Small intestine (tissue), 7 donors: ENCODE measurements at regions not wholly inside any gene's neighbourhood (a gene's known extent, or its start where the extent isn't known, plus 50 kb on each side); places are given as distances from the start of the nearest gene placed in this dataset.
A peak's percentile ranks its signal among the peaks of the same experiment; 100 is the strongest.

Experiments
- DNase-seq, 2 donors: peaks; one replicate each; pipeline versions ENCODE4 v3.0.0 to v3.0.0-alpha.2; 2013
- FAIRE-seq: peaks from 2 replicates; lab custom pipeline; 2012; peaks lifted over from hg19 to GRCh38; lab: Jason Lieb, UNC
- H3K27ac ChIP-seq, 3 donors: one replicate each; pipeline ENCODE4 v1.5.1; 2013; ENCODE audit warnings: low read length in 2 of 3, mild to moderate bottlenecking in 2 of 3, control low read depth in 1 of 3, inconsistent platforms in 1 of 3, low read depth in 1 of 3, moderate library complexity in 1 of 3
- H3K27me3 ChIP-seq, 3 donors: one replicate each; pipeline ENCODE4 v1.6.1; 2013; ENCODE audit warnings: low read length in 3 of 3, inconsistent platforms in 1 of 3; ENCODE audit not compliant: control insufficient read depth in 3 of 3, insufficient read depth in 3 of 3
- H3K36me3 ChIP-seq, 3 donors: one replicate each; pipeline ENCODE4 v1.6.1; 2013; ENCODE audit warnings: low read length in 3 of 3, inconsistent platforms in 1 of 3, low read depth in 1 of 3, mild to moderate bottlenecking in 1 of 3, moderate library complexity in 1 of 3; ENCODE audit not compliant: control insufficient read depth in 3 of 3, insufficient read depth in 2 of 3
- H3K4me1 ChIP-seq, 3 donors: one replicate each; pipeline ENCODE4 v1.6.1; 2013; ENCODE audit warnings: low read length in 2 of 3, inconsistent platforms in 1 of 3, low read depth in 1 of 3, mild to moderate bottlenecking in 1 of 3, moderate library complexity in 1 of 3; ENCODE audit not compliant: control insufficient read depth in 3 of 3, insufficient read depth in 2 of 3
- H3K4me3 ChIP-seq, 3 donors: one replicate each; pipeline ENCODE4 v1.5.1; 2013; ENCODE audit warnings: low read length in 3 of 3, control low read depth in 1 of 3, inconsistent platforms in 1 of 3, low read depth in 1 of 3, mild to moderate bottlenecking in 1 of 3, moderate library complexity in 1 of 3
- H3K9me3 ChIP-seq, 2 donors: one replicate each; pipeline ENCODE4 v1.6.1; 2013; ENCODE audit warnings: low read depth in 1 of 2, low read length in 1 of 2; ENCODE audit not compliant: control insufficient read depth in 2 of 2, insufficient read depth in 1 of 2
- WGBS, 3 donors: extraction: QIAGEN DNeasy Blood & Tissue Kit; methylation state at CpG; one replicate each; pipeline ENCODE4 v1.1.7; 2013; 5-methylcytosine and 5-hydroxymethylcytosine counted together
- donor health status: healthy with polysubstance abuse.
- donor health status: control.
- donor health status: control.
- donor health status: Bipolar disorder and iron deficiency.
- donor health status: healthy.

DNA sequence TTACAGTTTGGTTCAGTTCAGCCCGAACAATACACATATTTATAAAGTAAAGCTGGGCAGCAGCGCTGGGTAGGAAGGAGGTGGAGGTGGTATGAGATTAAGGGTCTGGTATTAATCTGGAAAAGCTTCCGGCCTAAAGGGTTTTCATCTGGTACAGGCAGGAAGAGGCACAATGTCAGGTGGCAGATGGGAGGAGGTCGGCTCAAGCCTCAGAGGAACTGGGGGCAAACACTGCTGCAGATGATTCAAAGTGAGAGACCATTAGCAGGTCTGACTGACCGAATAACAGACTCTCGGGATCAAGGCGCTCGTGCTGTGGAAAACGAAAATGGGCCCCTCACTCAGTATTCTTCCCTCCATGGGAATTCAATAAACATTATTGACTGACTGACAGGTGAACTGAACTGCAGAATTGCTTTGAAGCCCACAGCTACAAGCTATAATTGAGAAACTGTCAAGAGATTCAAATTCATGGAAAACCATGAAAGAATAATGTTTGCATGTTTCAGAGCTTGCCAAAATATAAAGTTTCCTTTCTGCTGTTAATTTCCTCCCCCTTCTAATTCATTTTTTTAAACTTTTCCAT lies 75.3 kb downstream of the TMEM167A start:
- 73 to 90% (median 84%) methylated on average over 9 of the region's 9 CpGs for WGBS, 3 donors
- H3K27me3 ChIP-seq: no peaks in the 10 kb centered on the region

DNA sequence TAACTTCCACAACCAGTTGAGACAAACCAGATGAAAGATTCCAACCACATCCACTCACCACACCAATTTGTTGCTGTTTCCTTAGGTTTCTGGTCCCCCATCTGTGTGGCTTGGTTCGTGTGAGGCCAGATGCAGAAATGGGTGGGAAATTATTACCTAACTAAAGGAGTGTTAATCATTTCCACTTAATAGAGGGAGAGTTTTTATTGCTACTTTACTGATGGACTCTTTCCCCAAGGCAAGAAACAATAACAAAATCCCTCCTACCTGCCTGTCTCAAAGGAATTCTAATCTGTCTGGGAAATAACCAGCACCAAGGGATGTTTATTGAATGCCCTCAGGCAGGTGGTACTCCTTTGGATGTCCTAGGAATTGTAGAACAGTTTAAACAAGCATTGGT lies 76.3 kb downstream of the TMEM167A start:
- Histone ChIP-seq H3K4me1 (peaks cover 0 to 5% (median 0%) of the 10 kb centered on the region in 3 donors), H3K27ac (no peak overlapping the region), H3K27me3 (no peaks in the 10 kb centered on the region), H3K4me3 (no peak overlapping the region), H3K9me3 (no peaks in the 10 kb centered on the region), H3K36me3 (no peaks in the 10 kb centered on the region)
- WGBS, 3 donors: 30 to 59% (median 39%) methylated on average over 1 of the region's 1 CpG
- DNase-seq (peak; percentile 7 to 21), FAIRE-seq (no peak)

More for the DNA sequence above, 75.3 kb downstream of the TMEM167A start:
- H3K9me3 ChIP-seq: no peaks in the 10 kb centered on the region
- no peaks in the 10 kb centered on the region for H3K36me3 ChIP-seq
- no peak for DNase-seq
- no peak for FAIRE-seq
- peaks cover 0 to 5% (median 0%) of the 10 kb centered on the region in 3 donors for H3K4me1 ChIP-seq
- H3K4me3 ChIP-seq: no peak overlapping the region
- H3K27ac ChIP-seq: no peak overlapping the region

DNA sequence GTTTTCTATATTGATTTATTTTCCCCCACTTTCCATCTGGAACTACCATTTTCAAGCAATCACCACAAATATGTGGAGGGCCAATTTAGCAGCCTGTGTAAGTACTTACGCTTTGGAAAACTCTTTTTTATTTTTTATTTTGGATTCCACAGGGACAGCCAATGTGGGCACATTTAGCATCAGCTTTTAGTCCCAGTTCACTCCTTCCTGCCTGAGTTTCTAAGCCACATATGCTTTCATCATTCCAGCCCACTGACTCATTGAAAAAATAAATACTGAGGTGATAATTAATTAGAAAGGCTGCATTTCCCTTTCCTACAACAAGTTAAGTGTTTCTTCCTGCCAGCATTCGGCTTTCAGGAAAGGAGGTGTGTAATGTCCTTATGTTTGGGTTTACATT lies 76.8 kb downstream of the TMEM167A start:
- FAIRE-seq: no peak
- 65 to 78% (median 77%) methylated on average over 2 of the region's 2 CpGs for WGBS, 3 donors
- no peak overlapping the region for H3K27ac ChIP-seq

DNA sequence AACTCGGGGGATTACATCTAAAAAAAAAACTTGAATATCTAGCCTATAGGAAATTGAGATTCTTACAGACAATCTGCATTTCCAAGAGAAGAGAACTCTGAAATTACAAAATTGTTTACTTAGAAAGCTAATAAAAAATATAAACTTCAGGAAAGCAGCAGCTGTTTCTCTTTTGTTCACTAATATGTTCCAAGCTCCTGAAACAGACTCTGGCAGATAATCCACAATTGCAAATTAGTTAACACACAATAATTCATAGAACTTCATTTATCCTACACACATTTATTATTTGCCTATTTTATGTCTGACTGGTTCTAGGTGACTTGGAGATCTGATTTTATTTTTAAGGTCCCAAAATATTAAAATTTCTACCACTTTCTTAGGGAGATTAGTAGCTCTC lies 83.8 kb downstream of the TMEM167A start:
- no peak overlapping the region for H3K27ac ChIP-seq
- DNase-seq (no peak), FAIRE-seq (no peak)
- no peak overlapping the region for H3K4me3 ChIP-seq
- no peaks in the 10 kb centered on the region for H3K9me3 ChIP-seq
- WGBS, 3 donors: 66 to 85% (median 81%) methylated on average over 1 of the region's 1 CpG
- H3K27me3 ChIP-seq: no peaks in the 10 kb centered on the region
- no peaks in the 10 kb centered on the region for H3K4me1 ChIP-seq
- H3K36me3 ChIP-seq: no peaks in the 10 kb centered on the region

More for the DNA sequence above, 76.8 kb downstream of the TMEM167A start:
- H3K4me3 ChIP-seq: no peak overlapping the region
- H3K27me3 ChIP-seq: no peaks in the 10 kb centered on the region
- no peak for DNase-seq
- no peaks in the 10 kb centered on the region for H3K36me3 ChIP-seq
- H3K4me1 ChIP-seq: peaks cover 0 to 5% (median 0%) of the 10 kb centered on the region in 3 donors
- H3K9me3 ChIP-seq: no peaks in the 10 kb centered on the region

DNA sequence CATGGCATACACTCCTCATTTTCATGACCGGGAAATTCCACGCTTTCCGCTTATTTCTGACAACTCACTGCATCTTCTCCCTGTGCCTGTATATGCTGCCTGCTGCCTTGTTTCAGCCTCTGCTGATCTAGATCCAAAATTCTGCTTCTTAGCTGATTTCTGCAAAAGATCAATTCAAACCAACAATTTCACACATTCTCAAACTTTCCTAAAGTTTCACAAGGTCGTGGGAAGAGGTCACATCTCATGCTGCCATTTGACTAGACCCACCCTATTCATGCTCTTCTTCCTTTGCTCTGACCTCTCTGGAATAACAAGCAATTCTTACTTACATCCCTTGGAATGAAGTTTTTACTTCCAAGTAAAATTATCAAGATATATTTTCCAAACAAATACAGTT lies 84.5 kb downstream of the TMEM167A start:
- DNase-seq (no peak), FAIRE-seq (no peak)
- Histone ChIP-seq H3K27ac (no peak overlapping the region), H3K4me3 (no peak overlapping the region), H3K9me3 (no peaks in the 10 kb centered on the region), H3K27me3 (no peaks in the 10 kb centered on the region), H3K4me1 (no peaks in the 10 kb centered on the region), H3K36me3 (no peaks in the 10 kb centered on the region)
- WGBS, 3 donors: 79 to 84% (median 80%) methylated on average over 4 of the region's 4 CpGs

DNA sequence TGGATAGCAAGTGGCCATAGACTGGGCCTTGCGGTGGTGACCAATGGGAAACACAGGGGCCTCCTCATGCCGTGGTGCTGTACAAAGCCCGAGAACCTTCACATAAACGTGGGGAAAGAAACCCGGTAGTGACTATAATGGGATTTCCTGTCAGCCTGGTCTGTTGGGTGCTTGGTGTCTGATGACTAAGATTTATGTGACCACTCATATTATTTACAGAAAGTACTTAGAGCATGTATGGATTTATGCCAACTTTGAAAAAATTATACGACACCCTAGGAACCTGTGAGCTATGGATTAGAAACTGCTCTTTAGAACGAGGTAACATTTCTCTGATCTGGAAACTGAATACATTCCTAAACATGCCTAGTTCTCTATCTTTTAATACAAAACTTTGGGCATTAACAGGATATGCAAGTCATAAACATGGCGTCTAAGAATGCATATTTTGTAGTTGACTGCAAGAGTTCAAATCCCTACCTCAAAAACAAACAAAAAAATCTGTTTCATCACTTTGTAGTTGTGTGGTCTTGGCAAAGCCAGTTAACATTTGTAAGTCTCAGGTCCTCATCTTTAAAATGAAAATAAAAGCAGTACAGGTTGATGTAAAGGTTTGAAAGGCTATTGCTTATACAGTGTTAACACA lies 85.4 kb downstream of the TMEM167A start:
- no peaks in the 10 kb centered on the region for H3K9me3 ChIP-seq
- no peaks in the 10 kb centered on the region for H3K27me3 ChIP-seq
- 47 to 69% (median 65%) methylated on average over 8 of the region's 8 CpGs for WGBS, 3 donors
- no peaks in the 10 kb centered on the region for H3K4me1 ChIP-seq
- FAIRE-seq: no peak
- H3K36me3 ChIP-seq: no peaks in the 10 kb centered on the region
- DNase-seq: no peak
- H3K4me3 ChIP-seq: no peak overlapping the region
- no peak overlapping the region for H3K27ac ChIP-seq

DNA sequence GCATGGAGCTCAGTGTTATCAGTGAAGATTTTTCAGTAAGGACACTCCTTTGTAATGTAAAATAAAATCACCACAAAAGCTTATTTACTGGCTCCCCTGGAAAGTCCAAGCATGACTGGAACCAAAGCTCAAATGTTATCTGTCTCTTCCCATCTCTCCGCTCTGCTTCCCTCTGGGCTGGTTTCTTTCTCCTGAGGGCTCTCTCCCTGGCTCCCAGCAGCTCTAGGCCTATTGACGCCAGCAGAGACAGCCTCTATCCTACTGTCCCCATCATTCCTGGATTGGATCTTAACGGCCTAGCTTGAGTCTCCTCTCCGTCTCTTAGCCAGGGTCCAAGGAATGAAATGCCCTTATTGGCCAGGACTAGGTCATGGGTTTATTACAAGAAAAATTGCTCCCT lies 86.1 kb downstream of the TMEM167A start:
- 74 to 95% (median 80%) methylated on average over 4 of the region's 4 CpGs for WGBS, 3 donors

DNA sequence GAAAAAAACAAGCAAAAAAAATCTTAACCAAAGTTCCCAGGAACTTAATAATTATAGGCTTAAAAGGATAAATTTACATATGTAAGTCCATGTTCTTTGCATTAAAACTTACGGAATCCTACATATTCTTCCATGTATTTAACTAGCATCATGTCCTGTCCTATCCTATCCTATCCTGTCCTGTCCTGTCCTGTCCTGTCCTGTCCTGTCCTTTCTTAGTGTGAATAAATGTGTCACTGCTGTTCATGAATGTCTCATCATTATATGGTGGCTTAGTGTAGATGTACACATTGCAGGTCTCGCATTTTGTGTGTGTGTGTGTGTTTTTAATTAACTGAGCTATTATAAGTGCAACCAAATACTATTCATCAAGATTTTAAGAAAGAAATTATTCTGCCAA lies 90.0 kb downstream of the TMEM167A start:
- Histone ChIP-seq H3K27me3 (no peaks in the 10 kb centered on the region), H3K27ac (no peak overlapping the region), H3K4me1 (no peaks in the 10 kb centered on the region), H3K9me3 (no peaks in the 10 kb centered on the region), H3K4me3 (no peak overlapping the region), H3K36me3 (no peaks in the 10 kb centered on the region)
- FAIRE-seq: no peak
- DNase-seq: no peak
- 88 to 91% (median 90%) methylated on average over 2 of the region's 2 CpGs for WGBS, 3 donors

More for the DNA sequence above, 86.1 kb downstream of the TMEM167A start:
- H3K4me3 ChIP-seq: no peak overlapping the region
- H3K4me1 ChIP-seq: no peaks in the 10 kb centered on the region
- no peaks in the 10 kb centered on the region for H3K36me3 ChIP-seq
- H3K9me3 ChIP-seq: no peaks in the 10 kb centered on the region
- no peaks in the 10 kb centered on the region for H3K27me3 ChIP-seq
- FAIRE-seq (no peak), DNase-seq (no peak)
- H3K27ac ChIP-seq: no peak overlapping the region

DNA sequence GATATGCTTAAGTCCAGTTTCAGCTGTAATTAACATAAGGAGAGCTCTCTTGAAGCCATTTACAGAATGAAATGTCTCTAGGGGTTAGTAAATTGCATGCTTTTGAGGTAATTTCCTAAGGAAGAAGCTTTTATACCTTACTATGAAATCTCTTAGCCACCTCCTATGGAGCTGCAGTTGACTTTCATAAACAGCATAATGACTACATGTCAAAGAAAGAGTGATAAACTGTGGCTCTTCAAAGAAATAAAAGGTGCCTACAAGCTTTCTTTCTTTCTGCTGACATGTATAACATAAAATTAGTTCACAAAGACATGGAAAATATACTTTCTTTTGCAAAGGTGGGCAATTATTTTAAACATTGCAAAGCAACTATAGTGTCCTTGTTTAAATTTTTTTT lies 90.8 kb downstream of the TMEM167A start:
- Histone ChIP-seq H3K9me3 (no peaks in the 10 kb centered on the region), H3K27ac (no peak overlapping the region), H3K4me3 (no peak overlapping the region), H3K4me1 (no peaks in the 10 kb centered on the region), H3K36me3 (no peaks in the 10 kb centered on the region), H3K27me3 (no peaks in the 10 kb centered on the region)
- FAIRE-seq (no peak), DNase-seq (no peak)
